H9 (cell line): ENCODE measurements at regions not wholly inside any gene's neighbourhood (a gene's known extent, or its start where the extent isn't known, plus 50 kb on each side); places are given as distances from the start of the nearest gene placed in this dataset.

Experiments used
- DNase-seq: peaks from one replicate; pipeline ENCODE4 v3.0.0-alpha.2; 2017
- H2AFZ ChIP-seq: one replicate; pipeline ENCODE4 v1.6.1; 2013; ENCODE audit warnings: mild to moderate bottlenecking, low read length, control low read depth, moderate library complexity
- H2AK5ac ChIP-seq: 2 replicates; pipeline ENCODE4 v1.6.1; 2013; ENCODE audit warnings: low read length, control low read depth, mixed read lengths; ENCODE audit not compliant: insufficient read length
- H2BK120ac ChIP-seq: one replicate; pipeline ENCODE4 v1.6.1; 2013; ENCODE audit warnings: low read depth, mild to moderate bottlenecking, low read length, control low read depth, inconsistent platforms; ENCODE audit not compliant: poor library complexity, severe bottlenecking
- H2BK12ac ChIP-seq: 2 replicates; pipeline ENCODE4 v1.6.1; 2013; ENCODE audit warnings: low read length, control low read depth, mixed read lengths, low read depth; ENCODE audit not compliant: insufficient read length
- H2BK15ac ChIP-seq: 2 replicates; pipeline ENCODE4 v1.6.1; 2013; ENCODE audit warnings: low read depth, low read length, control low read depth
- H2BK20ac ChIP-seq: one replicate; pipeline ENCODE4 v1.6.1; 2013; ENCODE audit warnings: low read depth, mild to moderate bottlenecking, low read length, control low read depth, inconsistent platforms; ENCODE audit not compliant: poor library complexity, severe bottlenecking
- H2BK5ac ChIP-seq: 2 replicates; pipeline ENCODE4 v1.6.1; 2013; ENCODE audit warnings: low read length, control low read depth, mixed read lengths; ENCODE audit not compliant: insufficient read length
- H3K14ac ChIP-seq: 2 replicates; pipeline ENCODE4 v1.6.1; 2013; ENCODE audit warnings: low read length, control low read depth; ENCODE audit not compliant: insufficient read depth
- H3K18ac ChIP-seq: 2 replicates; pipeline ENCODE4 v1.6.1; 2013; ENCODE audit warnings: low read depth, mild to moderate bottlenecking, mixed read lengths, low read length, control low read depth; ENCODE audit not compliant: insufficient read length
- H3K23ac ChIP-seq: 2 replicates; pipeline ENCODE4 v1.6.1; 2013; ENCODE audit warnings: low read length, control low read depth, mixed read lengths, low read depth; ENCODE audit not compliant: insufficient read length
- H3K23me2 ChIP-seq: 2 replicates; pipeline ENCODE4 v1.6.1; 2013; ENCODE audit warnings: low read depth, mild to moderate bottlenecking, mixed read lengths, low read length, control low read depth; ENCODE audit not compliant: insufficient read length, poor library complexity, severe bottlenecking
- H3K27ac ChIP-seq: 2 replicates; pipeline ENCODE4 v1.5.1; 2013; ENCODE audit warnings: low read length, control low read depth, mixed read lengths, low read depth; ENCODE audit not compliant: insufficient read length
- H3K27me3 ChIP-seq: 2 replicates; pipeline ENCODE4 v1.6.1; 2013; ENCODE audit warnings: low read length, control low read depth, inconsistent platforms; ENCODE audit not compliant: insufficient read depth
- H3K4ac ChIP-seq: 2 replicates; pipeline ENCODE4 v1.6.1; 2013; ENCODE audit warnings: low read depth, mild to moderate bottlenecking, control low read depth, inconsistent platforms, low read length, moderate library complexity
- H3K4me1 ChIP-seq: 2 replicates; pipeline ENCODE4 v1.6.1; 2013; ENCODE audit warnings: low read length, control low read depth, inconsistent platforms; ENCODE audit not compliant: insufficient read depth
- H3K4me2 ChIP-seq: 2 replicates; pipeline ENCODE4 v1.6.1; 2013; ENCODE audit warnings: low read length, control low read depth, mixed read lengths; ENCODE audit not compliant: insufficient read length, insufficient read depth
- H3K56ac ChIP-seq: 2 replicates; pipeline ENCODE4 v1.6.1; 2013; ENCODE audit warnings: low read depth, mild to moderate bottlenecking, mixed read lengths, low read length, control low read depth; ENCODE audit not compliant: insufficient read length
- H3K79me1 ChIP-seq: 2 replicates; pipeline ENCODE4 v1.6.1; 2013; ENCODE audit warnings: low read depth, mild to moderate bottlenecking, moderate library complexity, low read length, control low read depth, inconsistent platforms; ENCODE audit not compliant: insufficient read depth, poor library complexity, severe bottlenecking
- H3K79me2 ChIP-seq: 2 replicates; pipeline ENCODE4 v1.6.1; 2013; ENCODE audit warnings: low read length, control low read depth, inconsistent platforms; ENCODE audit not compliant: insufficient read depth
- H3K9ac ChIP-seq: 2 replicates; pipeline ENCODE4 v1.6.1; 2013; ENCODE audit warnings: low read length, control low read depth, mixed read lengths; ENCODE audit not compliant: insufficient read length; ENCODE audit errors: extremely low read depth
- H3K9me3 ChIP-seq: one replicate; pipeline ENCODE4 v1.6.1; 2013; ENCODE audit warnings: low read depth, low read length, inconsistent platforms; ENCODE audit not compliant: control insufficient read depth
- H3T11ph ChIP-seq: one replicate; pipeline ENCODE4 v1.6.1; 2013; ENCODE audit warnings: mild to moderate bottlenecking, low read length, control low read depth, inconsistent platforms
- H4K20me1 ChIP-seq: one replicate; pipeline ENCODE4 v1.6.1; 2013; ENCODE audit not compliant: control insufficient read depth, insufficient read length, insufficient read depth
- H4K5ac ChIP-seq: 2 replicates; pipeline ENCODE4 v1.6.1; 2013; ENCODE audit warnings: low read depth, mild to moderate bottlenecking, mixed read lengths, low read length, control low read depth; ENCODE audit not compliant: insufficient read length
- H4K8ac ChIP-seq: replicated peaks from 2 replicates; pipeline ENCODE4 v1.6.1; 2013; ENCODE audit warnings: low read length, control low read depth, mixed read lengths, low read depth; ENCODE audit not compliant: insufficient read length
- H4K91ac ChIP-seq: 2 replicates; pipeline ENCODE4 v1.6.1; 2013; ENCODE audit warnings: low read depth, mild to moderate bottlenecking, moderate library complexity, mixed read lengths, low read length, control low read depth; ENCODE audit not compliant: insufficient read length
- H3K27ac Mint-ChIP-seq, 3 experiments: 2 replicates in 2 of 3; 3 replicates in 1 of 3; pipeline ENCODE4 v1.8.0; 2020 to 2021; ENCODE audit warnings: mixed read lengths in 3 of 3, mild to moderate bottlenecking in 1 of 3, moderate library complexity in 1 of 3
- H3K27me3 Mint-ChIP-seq: 2 replicates; pipeline ENCODE4 v1.8.0; 2021; ENCODE audit warnings: low read depth, mild to moderate bottlenecking, moderate library complexity, mixed read lengths
- H3K36me3 Mint-ChIP-seq, 3 experiments: 2 replicates in 2 of 3; 3 replicates in 1 of 3; pipeline ENCODE4 v1.8.0; 2020 to 2021; ENCODE audit warnings: low read depth in 3 of 3, mixed read lengths in 3 of 3; ENCODE audit not compliant: insufficient read depth in 1 of 3
- H3K4me1 Mint-ChIP-seq, 2 experiments: 2 replicates each; pipeline ENCODE4 v1.8.0; 2020; ENCODE audit warnings: mixed read lengths in 2 of 2
- H3K4me3 Mint-ChIP-seq, 2 experiments: 2 replicates in 1 of 2; 3 replicates in 1 of 2; pipeline ENCODE4 v1.8.0; 2020 to 2021; ENCODE audit warnings: mild to moderate bottlenecking in 2 of 2, mixed read lengths in 2 of 2, moderate library complexity in 1 of 2
- H3K9me3 Mint-ChIP-seq, 2 experiments: 2 replicates in 1 of 2; 3 replicates in 1 of 2; pipeline ENCODE4 v1.8.0; 2020; ENCODE audit warnings: mild to moderate bottlenecking in 2 of 2, mixed read lengths in 2 of 2, moderate library complexity in 1 of 2
- CTCF ChIP-seq: fragments of 200-600 bp; sonication (generic); conservative IDR thresholded peaks from 3 replicates; pipeline ENCODE4 v1.8.0; 2021; ENCODE audit warnings: antibody characterized with exemption, mild to moderate bottlenecking
- WGBS: extraction: QIAGEN DNeasy Blood & Tissue Kit; methylation state at CpG from one replicate; pipeline ENCODE4 v1.1.7; 2013; ENCODE audit warnings: missing lambda C conversion rate, low lambda C conversion rate, mixed read lengths; ENCODE audit not compliant: insufficient read length; ENCODE audit errors: extremely low coverage; 5-methylcytosine and 5-hydroxymethylcytosine counted together

- Histone ChIP-seq H2BK120ac (no peak overlapping the region), H3K79me2 (0 out of 2 replicates have a peak, but pooled peaks cover 2% of the 10 kb centered on the region), H3K56ac (no peak overlapping the region), H4K5ac (no peak overlapping the region), H4K8ac (no peak overlapping the region), H2BK5ac (no peak overlapping the region), H4K91ac (no peak overlapping the region), H3K9ac (no peak overlapping the region), H3K4ac (no peak overlapping the region), H3K23ac (no peak overlapping the region), H3K23me2 (no peaks in the 10 kb centered on the region), H3K27ac (no peak overlapping the region), H3K9me3 (no peaks in the 10 kb centered on the region), H3T11ph (no peak overlapping the region), H3K27me3 (no peaks in the 10 kb centered on the region), H2AK5ac (no peak overlapping the region), H3K4me1 (no peaks in the 10 kb centered on the region), H2AFZ (no peak overlapping the region), H2BK12ac (no peak overlapping the region), H3K18ac (no peak overlapping the region), H2BK20ac (no peak overlapping the region), H3K4me2 (no peak overlapping the region), H3K14ac (no peak overlapping the region), H3K79me1 (no peaks in the 10 kb centered on the region), H4K20me1 (no peaks in the 10 kb centered on the region), H2BK15ac (no peak overlapping the region)
- H3K27ac Mint-ChIP-seq = no peak overlapping the region
- no CpG with 5 or more reads among the region's 5 CpGs for WGBS
- no peaks in the 10 kb centered on the region for H3K36me3 Mint-ChIP-seq
- H3K9me3 Mint-ChIP-seq = no peaks in the 10 kb centered on the region
- no peak overlapping the region for H3K4me3 Mint-ChIP-seq
- no peak for DNase-seq
- TF ChIP-seq CTCF = no peak
- no peaks in the 10 kb centered on the region for H3K27me3 Mint-ChIP-seq
- no peaks in the 10 kb centered on the region for H3K4me1 Mint-ChIP-seq
These were observed 66.4 kb upstream of the DSP start for GRCh38 chr6:7475081-7475480.
